ENCODE measurements at regions not wholly inside any gene's neighbourhood (a gene's known extent, or its start where the extent isn't known, plus 50 kb on each side); places are given as distances from the start of the nearest gene placed in this dataset.

GRCh38 chr13:103537616-103538015 is 471.4 kb upstream of the SLC10A2 start:
- TF ChIP-seq POLR2A (IDR thresholded peaks at IDR 0.05), result no peak
- TF ChIP-seq, protein P1, sequence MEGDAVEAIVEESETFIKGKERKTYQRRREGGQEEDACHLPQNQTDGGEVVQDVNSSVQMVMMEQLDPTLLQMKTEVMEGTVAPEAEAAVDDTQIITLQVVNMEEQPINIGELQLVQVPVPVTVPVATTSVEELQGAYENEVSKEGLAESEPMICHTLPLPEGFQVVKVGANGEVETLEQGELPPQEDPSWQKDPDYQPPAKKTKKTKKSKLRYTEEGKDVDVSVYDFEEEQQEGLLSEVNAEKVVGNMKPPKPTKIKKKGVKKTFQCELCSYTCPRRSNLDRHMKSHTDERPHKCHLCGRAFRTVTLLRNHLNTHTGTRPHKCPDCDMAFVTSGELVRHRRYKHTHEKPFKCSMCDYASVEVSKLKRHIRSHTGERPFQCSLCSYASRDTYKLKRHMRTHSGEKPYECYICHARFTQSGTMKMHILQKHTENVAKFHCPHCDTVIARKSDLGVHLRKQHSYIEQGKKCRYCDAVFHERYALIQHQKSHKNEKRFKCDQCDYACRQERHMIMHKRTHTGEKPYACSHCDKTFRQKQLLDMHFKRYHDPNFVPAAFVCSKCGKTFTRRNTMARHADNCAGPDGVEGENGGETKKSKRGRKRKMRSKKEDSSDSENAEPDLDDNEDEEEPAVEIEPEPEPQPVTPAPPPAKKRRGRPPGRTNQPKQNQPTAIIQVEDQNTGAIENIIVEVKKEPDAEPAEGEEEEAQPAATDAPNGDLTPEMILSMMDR (IDR thresholded peaks at IDR 0.05), result no peak
